Endodermal cell (in vitro differentiated cells): ENCODE measurements at regions not wholly inside any gene's neighbourhood (a gene's known extent, or its start where the extent isn't known, plus 50 kb on each side); places are given as distances from the start of the nearest gene placed in this dataset.

Experiments used
- DNase-seq: peaks from one replicate; pipeline ENCODE4 v3.0.0-alpha.2; 2017
- H3K27ac ChIP-seq: 2 replicates; pipeline ENCODE4 v1.5.1; 2013; ENCODE audit warnings: mild to moderate bottlenecking, low read depth, low read length, moderate library complexity
- H3K27me3 ChIP-seq: 2 replicates; pipeline ENCODE4 v1.6.1; 2013; ENCODE audit warnings: mild to moderate bottlenecking, low read length, moderate library complexity; ENCODE audit not compliant: insufficient read depth, control insufficient read depth, poor library complexity, severe bottlenecking
- H3K36me3 ChIP-seq: 2 replicates; pipeline ENCODE4 v1.7.0; 2013; ENCODE audit warnings: mild to moderate bottlenecking, low read length, moderate library complexity; ENCODE audit not compliant: control insufficient read depth, insufficient read depth
- H3K4me1 ChIP-seq: one replicate; pipeline ENCODE4 v1.7.0; 2013; ENCODE audit warnings: low read length; ENCODE audit not compliant: control insufficient read depth, insufficient read depth
- H3K4me3 ChIP-seq: 2 replicates; pipeline ENCODE4 v1.5.1; 2013; ENCODE audit warnings: mild to moderate bottlenecking, low read length, moderate library complexity
- H3K9ac ChIP-seq: 2 replicates; pipeline ENCODE4 v1.6.1; 2013; ENCODE audit warnings: mild to moderate bottlenecking, low read length, moderate library complexity; ENCODE audit not compliant: poor library complexity, severe bottlenecking; ENCODE audit errors: extremely low read depth
- H3K9me3 ChIP-seq: 2 replicates; pipeline ENCODE4 v1.6.1; 2013; ENCODE audit warnings: mild to moderate bottlenecking, low read length, moderate library complexity; ENCODE audit not compliant: control insufficient read depth
- H3K27ac Mint-ChIP-seq: 2 replicates; pipeline ENCODE4 v1.8.0; 2020; ENCODE audit warnings: mixed read lengths
- H3K27me3 Mint-ChIP-seq: 2 replicates; pipeline ENCODE4 v1.8.0; 2021; ENCODE audit warnings: mild to moderate bottlenecking, mixed read lengths; ENCODE audit not compliant: insufficient read depth
- H3K36me3 Mint-ChIP-seq: 2 replicates; pipeline ENCODE4 v1.8.0; 2020; ENCODE audit warnings: low read depth, mixed read lengths
- H3K4me1 Mint-ChIP-seq: 2 replicates; pipeline ENCODE4 v1.8.0; 2020; ENCODE audit warnings: mixed read lengths
- H3K4me3 Mint-ChIP-seq: 2 replicates; pipeline ENCODE4 v1.8.0; 2020; ENCODE audit warnings: mild to moderate bottlenecking, moderate library complexity, mixed read lengths
- H3K9me3 Mint-ChIP-seq: 2 replicates; pipeline ENCODE4 v1.8.0; 2020; ENCODE audit warnings: mild to moderate bottlenecking, mixed read lengths
- WGBS, 2 experiments: methylation state at CpG; one replicate each; pipeline versions ENCODE4 v1.1.5 to v1.1.7; 2013; ENCODE audit warnings: missing lambda C conversion rate in 2 of 2, mixed read lengths in 1 of 2; ENCODE audit not compliant: insufficient coverage in 1 of 2, insufficient read length in 1 of 2; 5-methylcytosine and 5-hydroxymethylcytosine counted together
- TF ChIP-seq, protein P1 (sequence below): fragments of 200-600 bp; sonication (generic); conservative IDR thresholded peaks from 2 replicates; pipeline ENCODE4 v1.5.0; 2021; ENCODE audit warnings: antibody characterized with exemption, mild to moderate bottlenecking

DNA sequence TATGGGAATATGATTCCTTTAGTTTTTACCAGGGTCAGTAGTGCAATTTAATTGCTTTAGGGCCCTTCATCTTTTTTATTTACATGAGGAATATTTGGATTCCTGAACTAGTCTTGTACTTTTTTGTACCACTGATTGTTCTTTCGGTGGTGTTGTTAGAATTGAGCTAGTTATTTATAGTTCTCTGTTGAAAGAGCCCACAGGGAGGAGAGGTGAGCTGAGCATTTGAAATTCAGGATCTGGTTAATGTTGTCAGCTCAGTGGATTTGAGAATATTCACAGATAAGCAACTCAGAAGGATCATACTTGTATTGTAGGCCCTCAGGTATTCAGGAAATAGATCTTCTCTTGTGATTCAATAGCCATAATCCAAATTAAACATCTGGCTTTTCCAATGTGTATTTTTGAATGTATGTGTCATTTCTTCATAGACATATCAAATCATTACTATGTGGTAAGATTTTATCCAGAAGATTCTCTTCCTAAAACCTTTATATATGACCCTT is 613.2 kb downstream of the ISL1 start:
- Mint-ChIP-seq H3K36me3 (no peaks in the 10 kb centered on the region), H3K9me3 (no peaks in the 10 kb centered on the region), H3K27me3 (no peaks in the 10 kb centered on the region), H3K4me1 (no peaks in the 10 kb centered on the region), H3K27ac (no peak overlapping the region), H3K4me3 (no peak overlapping the region)
- H3K9me3 ChIP-seq: no peaks in the 10 kb centered on the region
- H3K9ac ChIP-seq: no peak overlapping the region
- H3K27ac ChIP-seq: no peak overlapping the region
- TF ChIP-seq, protein P1, sequence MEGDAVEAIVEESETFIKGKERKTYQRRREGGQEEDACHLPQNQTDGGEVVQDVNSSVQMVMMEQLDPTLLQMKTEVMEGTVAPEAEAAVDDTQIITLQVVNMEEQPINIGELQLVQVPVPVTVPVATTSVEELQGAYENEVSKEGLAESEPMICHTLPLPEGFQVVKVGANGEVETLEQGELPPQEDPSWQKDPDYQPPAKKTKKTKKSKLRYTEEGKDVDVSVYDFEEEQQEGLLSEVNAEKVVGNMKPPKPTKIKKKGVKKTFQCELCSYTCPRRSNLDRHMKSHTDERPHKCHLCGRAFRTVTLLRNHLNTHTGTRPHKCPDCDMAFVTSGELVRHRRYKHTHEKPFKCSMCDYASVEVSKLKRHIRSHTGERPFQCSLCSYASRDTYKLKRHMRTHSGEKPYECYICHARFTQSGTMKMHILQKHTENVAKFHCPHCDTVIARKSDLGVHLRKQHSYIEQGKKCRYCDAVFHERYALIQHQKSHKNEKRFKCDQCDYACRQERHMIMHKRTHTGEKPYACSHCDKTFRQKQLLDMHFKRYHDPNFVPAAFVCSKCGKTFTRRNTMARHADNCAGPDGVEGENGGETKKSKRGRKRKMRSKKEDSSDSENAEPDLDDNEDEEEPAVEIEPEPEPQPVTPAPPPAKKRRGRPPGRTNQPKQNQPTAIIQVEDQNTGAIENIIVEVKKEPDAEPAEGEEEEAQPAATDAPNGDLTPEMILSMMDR: no peak
- no peaks in the 10 kb centered on the region for H3K36me3 ChIP-seq
- no peak for DNase-seq
- peaks cover 10% of the 10 kb centered on the region for H3K27me3 ChIP-seq
- H3K4me1 ChIP-seq: no peaks in the 10 kb centered on the region
- no peak overlapping the region for H3K4me3 ChIP-seq
- WGBS, 2 experiments: 71 to 83% methylated on average over 1 of the region's 1 CpG

DNA sequence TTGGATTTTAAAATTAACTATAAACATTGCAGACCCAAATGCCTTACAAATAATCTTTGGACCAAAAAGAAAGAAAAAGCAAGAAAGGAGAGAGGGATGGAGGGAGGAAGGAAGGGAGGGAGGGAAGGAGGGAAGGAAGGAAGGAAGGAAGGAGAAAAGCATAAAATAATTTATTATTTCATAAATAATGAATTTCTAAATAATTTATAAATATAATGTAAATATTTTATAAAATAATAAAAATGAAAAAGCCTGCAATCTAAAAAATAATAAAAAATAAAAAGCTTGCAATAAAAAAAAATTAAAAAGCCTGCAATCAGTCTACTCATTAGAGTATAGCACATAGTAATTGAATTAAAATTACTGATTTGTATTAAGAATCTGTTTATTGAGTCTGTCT is 614.3 kb downstream of the ISL1 start:
- Mint-ChIP-seq H3K36me3 (no peaks in the 10 kb centered on the region), H3K27ac (no peak overlapping the region), H3K4me1 (no peaks in the 10 kb centered on the region), H3K4me3 (no peak overlapping the region), H3K9me3 (no peaks in the 10 kb centered on the region), H3K27me3 (no peaks in the 10 kb centered on the region)
- H3K36me3 ChIP-seq: no peaks in the 10 kb centered on the region
- H3K27me3 ChIP-seq: peaks cover 10% of the 10 kb centered on the region
- no peak for DNase-seq
- H3K4me1 ChIP-seq: no peaks in the 10 kb centered on the region
- TF ChIP-seq, protein P1: no peak
- no peak overlapping the region for H3K4me3 ChIP-seq
- no peak overlapping the region for H3K9ac ChIP-seq
- H3K27ac ChIP-seq: no peak overlapping the region
- H3K9me3 ChIP-seq: no peaks in the 10 kb centered on the region

DNA sequence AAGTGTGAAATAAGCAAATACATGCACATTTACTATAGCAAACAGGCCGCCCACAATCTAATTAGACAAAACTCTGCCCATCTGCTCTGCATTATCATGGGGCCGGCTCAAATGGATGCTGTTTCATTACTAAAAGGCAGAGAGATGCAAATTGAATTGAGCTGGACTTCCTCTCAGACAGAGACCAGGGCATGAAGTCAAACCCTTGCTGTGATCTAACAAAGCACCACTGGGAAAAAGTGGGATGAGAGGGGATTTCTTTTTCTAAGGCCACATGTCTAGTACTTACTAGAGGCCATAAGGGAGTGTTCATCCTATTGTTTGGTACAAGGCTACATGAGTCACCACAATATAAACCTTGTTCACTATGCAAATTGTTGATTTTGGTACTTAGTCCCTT is 614.7 kb downstream of the ISL1 start:
- no peak overlapping the region for H3K9ac ChIP-seq
- TF ChIP-seq, protein P1: no peak
- peaks cover 10% of the 10 kb centered on the region for H3K27me3 ChIP-seq
- Mint-ChIP-seq H3K27me3 (no peaks in the 10 kb centered on the region), H3K27ac (no peak overlapping the region), H3K9me3 (no peaks in the 10 kb centered on the region), H3K36me3 (no peaks in the 10 kb centered on the region), H3K4me1 (no peaks in the 10 kb centered on the region), H3K4me3 (no peak overlapping the region)
- H3K27ac ChIP-seq: no peak overlapping the region
- no peaks in the 10 kb centered on the region for H3K4me1 ChIP-seq
- no peak overlapping the region for H3K4me3 ChIP-seq
- H3K36me3 ChIP-seq: no peaks in the 10 kb centered on the region
- 82% methylated on average over 2 of the region's 2 CpGs; no CpG with 5 or more reads in 1 of the 2 experiments for WGBS, 2 experiments
- no peak for DNase-seq
- no peaks in the 10 kb centered on the region for H3K9me3 ChIP-seq
